ENCODE measurements at regions not wholly inside any gene's neighbourhood (a gene's known extent, or its start where the extent isn't known, plus 50 kb on each side); places are given as distances from the start of the nearest gene placed in this dataset.

- TF ChIP-seq CTCF (IDR thresholded peaks at IDR 0.05) (no peak), POLR2A (IDR thresholded peaks at IDR 0.05) (no peak)
These were observed 73.9 kb upstream of the GJB6 start for GRCh38 chr13:20306039-20306438.

All from Peyer's patch (tissue), 4 donors.